ENCODE measurements at regions not wholly inside any gene's neighbourhood (a gene's known extent, or its start where the extent isn't known, plus 50 kb on each side); places are given as distances from the start of the nearest gene placed in this dataset.
A peak's percentile ranks its signal among the peaks of the same experiment; 100 is the strongest.

- Histone ChIP-seq H3K36me3 (no peaks in the 10 kb centered on the region), H3K4me3 (no peak overlapping the region), H3K4me1 (peaks cover 0 to 16% (median 10%) of the 10 kb centered on the region in 6 donors), H3K9me3 (peaks cover 0 to 4% (median 0%) of the 10 kb centered on the region in 8 donors), H3K27me3 (replicated peaks in 1 of 7) (peaks cover 8 to 98% (median 68%) of the 10 kb centered on the region in 7 donors), H3K27ac (no peak overlapping the region)
- no peak for DNase-seq
- intact Hi-C loops (cut with DNase I; ENCODE audit: low total_unique reads) = no loop called here
- TF ChIP-seq POLR2A (IDR thresholded peaks at IDR 0.05) = no peak
- no peak for TF ChIP-seq POLR2AphosphoS5 (IDR thresholded peaks at IDR 0.05)
- no peak for TF ChIP-seq CTCF (IDR thresholded peaks at IDR 0.05 in 8 of 11, conservative IDR thresholded peaks at IDR 0.05 in 3 of 11)
- 10 to 20% (median 17%) methylated on average over 5 of the region's 5 CpGs for WGBS, 5 donors
Measured at GRCh38 chr6:27593861-27594260, 121.0 kb upstream of the ZNF184 start.

GRCh38 chr6:27593200-27593818, 120.4 kb upstream of the ZNF184 start:
- WGBS, 5 donors = 11 to 17% (median 16%) methylated on average over 19 of the region's 19 CpGs
- H3K36me3 ChIP-seq = no peaks in the 10 kb centered on the region
- peaks cover 8 to 98% (median 68%) of the 10 kb centered on the region in 7 donors for H3K27me3 ChIP-seq (replicated peaks in 1 of 7)
- intact Hi-C loops (cut with DNase I; ENCODE audit: low total_unique reads) = no loop called here
- H3K9me3 ChIP-seq = peaks cover 0 to 4% (median 0%) of the 10 kb centered on the region in 8 donors
- peaks cover 0 to 16% (median 10%) of the 10 kb centered on the region in 6 donors for H3K4me1 ChIP-seq
- H3K4me3 ChIP-seq = peak overlapping the region in 1 of 8 donors; percentile 48
- no peak for TF ChIP-seq POLR2AphosphoS5 (IDR thresholded peaks at IDR 0.05)
- TF ChIP-seq CTCF (IDR thresholded peaks at IDR 0.05 in 8 of 11, conservative IDR thresholded peaks at IDR 0.05 in 3 of 11) = no peak
- TF ChIP-seq POLR2A (IDR thresholded peaks at IDR 0.05) = no peak
- DNase-seq = no peak
- H3K27ac ChIP-seq = no peak overlapping the region

GRCh38 chr6:27592481-27593199, 119.7 kb upstream of the ZNF184 start:
- intact Hi-C loops (cut with DNase I; ENCODE audit: low total_unique reads) = no loop called here
- Histone ChIP-seq H3K9me3 (peaks cover 0 to 4% (median 0%) of the 10 kb centered on the region in 8 donors), H3K27ac (no peak overlapping the region), H3K4me1 (peaks cover 0 to 16% (median 10%) of the 10 kb centered on the region in 6 donors), H3K4me3 (peak overlapping the region in 1 of 8 donors; percentile 48), H3K27me3 (replicated peaks in 1 of 7) (peaks cover 8 to 98% (median 63%) of the 10 kb centered on the region in 7 donors), H3K36me3 (no peaks in the 10 kb centered on the region)
- no peak for TF ChIP-seq CTCF (IDR thresholded peaks at IDR 0.05 in 8 of 11, conservative IDR thresholded peaks at IDR 0.05 in 3 of 11)
- TF ChIP-seq POLR2A (IDR thresholded peaks at IDR 0.05) = no peak
- TF ChIP-seq POLR2AphosphoS5 (IDR thresholded peaks at IDR 0.05) = no peak
- WGBS, 5 donors = 2 to 4% (median 4%) methylated on average over 22 of the region's 22 CpGs
- no peak for DNase-seq
